AG04449 (cell line): ENCODE measurements at regions not wholly inside any gene's neighbourhood (a gene's known extent, or its start where the extent isn't known, plus 50 kb on each side); places are given as distances from the start of the nearest gene placed in this dataset.
"Not testable (repeated sequence)": the region's sequence is repeated elsewhere in the genome, so short reads cannot be mapped to it uniquely, and the experiment has no call there.

Experiments used
- CTCF ChIA-PET: fragments of 350-600 bp; formaldehyde crosslinking; extraction: SDS; loops from one replicate; lab custom pipeline; 2021; ENCODE audit warnings: antibody characterized with exemption; lab: Yijun Ruan, JAX
- POLR2A ChIA-PET: fragments of 400-600, 350-600 bp; formaldehyde crosslinking; extraction: SDS; loops from one replicate; lab custom pipeline; 2020; ENCODE audit warnings: antibody characterized with exemption, inconsistent platforms; lab: Yijun Ruan, JAX
- DNase-seq: peaks from one replicate; pipeline ENCODE4 v3.0.0-alpha.2; 2010; ENCODE audit warnings: low read depth, low spot score
- H3K4me3 ChIP-seq: 2 replicates; pipeline ENCODE4 v1.5.1; 2011; ENCODE audit warnings: low read depth, mild to moderate bottlenecking, control low read depth, low read length
- TF ChIP-seq, protein P1 (sequence below): IDR thresholded peaks from one replicate; pipeline ENCODE4 v1.5.1; 2011; ENCODE audit warnings: mild to moderate bottlenecking, moderate library complexity, low read length, control low read depth, inconsistent platforms; ENCODE audit not compliant: insufficient read depth; ENCODE audit errors: missing control alignments

DNA sequence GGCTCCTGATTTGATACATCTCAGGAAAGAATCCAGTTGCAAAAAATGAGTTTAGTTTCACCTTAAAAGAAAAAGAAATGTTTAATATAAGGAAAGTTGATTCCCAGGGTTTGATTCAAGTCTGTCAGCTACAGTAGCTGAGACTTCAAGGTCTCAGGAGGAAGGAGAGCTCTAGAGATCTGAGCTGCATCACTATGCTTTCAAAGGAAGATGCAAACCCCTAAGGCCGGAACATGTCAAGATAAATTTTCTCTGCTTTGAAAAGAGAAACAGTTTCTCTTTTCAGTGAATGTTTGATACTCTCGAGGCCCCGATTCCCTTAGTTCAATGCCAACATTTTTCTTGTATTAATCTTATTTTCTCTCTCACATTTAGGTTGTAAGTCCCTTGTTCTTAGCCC, 128.6 kb downstream of the RGPD3 start:
- TF ChIP-seq, protein P1, sequence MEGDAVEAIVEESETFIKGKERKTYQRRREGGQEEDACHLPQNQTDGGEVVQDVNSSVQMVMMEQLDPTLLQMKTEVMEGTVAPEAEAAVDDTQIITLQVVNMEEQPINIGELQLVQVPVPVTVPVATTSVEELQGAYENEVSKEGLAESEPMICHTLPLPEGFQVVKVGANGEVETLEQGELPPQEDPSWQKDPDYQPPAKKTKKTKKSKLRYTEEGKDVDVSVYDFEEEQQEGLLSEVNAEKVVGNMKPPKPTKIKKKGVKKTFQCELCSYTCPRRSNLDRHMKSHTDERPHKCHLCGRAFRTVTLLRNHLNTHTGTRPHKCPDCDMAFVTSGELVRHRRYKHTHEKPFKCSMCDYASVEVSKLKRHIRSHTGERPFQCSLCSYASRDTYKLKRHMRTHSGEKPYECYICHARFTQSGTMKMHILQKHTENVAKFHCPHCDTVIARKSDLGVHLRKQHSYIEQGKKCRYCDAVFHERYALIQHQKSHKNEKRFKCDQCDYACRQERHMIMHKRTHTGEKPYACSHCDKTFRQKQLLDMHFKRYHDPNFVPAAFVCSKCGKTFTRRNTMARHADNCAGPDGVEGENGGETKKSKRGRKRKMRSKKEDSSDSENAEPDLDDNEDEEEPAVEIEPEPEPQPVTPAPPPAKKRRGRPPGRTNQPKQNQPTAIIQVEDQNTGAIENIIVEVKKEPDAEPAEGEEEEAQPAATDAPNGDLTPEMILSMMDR: no peak
- DNase-seq: no peak
- ChIA-PET CTCF (no interaction called here), POLR2A (no interaction called here)
- H3K4me3 ChIP-seq: no peak overlapping the region

DNA sequence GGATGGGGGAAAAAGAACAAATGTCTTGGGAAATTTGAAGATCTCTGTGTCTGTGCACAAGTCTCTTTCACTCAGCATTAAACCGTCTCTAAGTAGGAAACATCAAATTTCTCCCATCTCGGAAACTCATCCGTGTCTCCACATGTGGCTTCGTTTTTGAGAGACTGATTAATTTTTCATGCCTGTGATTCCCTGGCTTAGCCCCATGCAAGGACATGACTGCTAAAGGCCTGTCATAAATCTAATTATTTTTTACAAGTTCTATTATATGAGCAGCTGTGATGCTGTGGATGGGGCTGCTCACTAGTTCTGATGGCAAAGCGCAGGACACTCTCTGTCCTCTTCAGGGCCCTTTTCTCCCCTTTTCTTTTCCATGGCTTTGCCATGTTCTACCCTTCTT, 129.1 kb downstream of the RGPD3 start:
- H3K4me3 ChIP-seq: no peak overlapping the region
- DNase-seq: no peak
- CTCF ChIA-PET: no interaction called here
- POLR2A ChIA-PET: no interaction called here
- TF ChIP-seq, protein P1: no peak

GRCh38 chr2:106338043-106338442, 130.2 kb downstream of the RGPD3 start:
- TF ChIP-seq, protein P1: no peak
- CTCF ChIA-PET: no interaction called here
- H3K4me3 ChIP-seq: no peak overlapping the region
- no peak for DNase-seq
- POLR2A ChIA-PET: no interaction called here

GRCh38 chr2:106336737-106337136, 131.5 kb downstream of the RGPD3 start:
- POLR2A ChIA-PET: no interaction called here
- TF ChIP-seq, protein P1: no peak
- no peak overlapping the region for H3K4me3 ChIP-seq
- CTCF ChIA-PET: no interaction called here
- no peak for DNase-seq

GRCh38 chr2:106336108-106336507, 132.1 kb downstream of the RGPD3 start:
- no peak overlapping the region for H3K4me3 ChIP-seq
- ChIA-PET POLR2A (no interaction called here), CTCF (no interaction called here)
- DNase-seq: no peak
- TF ChIP-seq, protein P1: no peak

DNA sequence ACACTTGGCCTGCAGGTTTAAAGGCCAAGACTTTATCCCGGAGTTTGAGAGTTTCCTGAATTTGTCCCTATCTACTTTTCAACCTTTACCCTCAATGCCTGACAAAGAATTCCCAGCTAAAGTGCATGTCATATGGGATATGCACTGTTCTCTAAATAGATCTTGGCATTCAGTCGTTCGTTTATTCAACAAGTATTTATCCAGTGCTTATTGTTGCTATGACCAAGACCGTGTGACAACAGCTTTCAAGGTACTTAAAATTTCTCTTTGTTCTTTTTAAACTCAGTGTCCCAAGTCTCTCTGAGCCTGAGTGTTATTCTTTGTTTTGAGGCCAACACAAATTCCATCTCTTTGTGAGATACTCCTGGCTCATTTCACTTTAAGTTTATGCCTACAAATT, 133.4 kb downstream of the RGPD3 start:
- CTCF ChIA-PET: no interaction called here
- POLR2A ChIA-PET: no interaction called here
- no peak for DNase-seq
- no peak overlapping the region for H3K4me3 ChIP-seq
- TF ChIP-seq, protein P1: no peak

GRCh38 chr2:106333253-106333873, 134.8 kb downstream of the RGPD3 start:
- DNase-seq, POLR2A ChIA-PET, H3K4me3 ChIP-seq, CTCF ChIA-PET: not testable (repeated sequence)
